B cell (primary cell): ENCODE measurements at regions not wholly inside any gene's neighbourhood (a gene's known extent, or its start where the extent isn't known, plus 50 kb on each side); places are given as distances from the start of the nearest gene placed in this dataset.

ENCODE experiments used
- ATAC-seq: fragments of 200-7000 bp; cut with Tn5 transposase; one replicate; pipeline ENCODE4 v1.10.0; 2021; ENCODE audit warnings: low read depth, mild to moderate bottlenecking, moderate number of reproducible peaks, moderate library complexity
- CTCF ChIA-PET: fragments of 350-600 bp; sonication (Branson Sonifier 250); formaldehyde crosslinking; loops from one replicate; lab custom pipeline; 2021; ENCODE audit warnings: antibody characterized with exemption, inconsistent platforms; lab: Charles Lee
- POLR2A ChIA-PET: fragments of 350-600 bp; sonication (Branson Sonifier 250); formaldehyde crosslinking; loops from one replicate; lab custom pipeline; 2021; ENCODE audit warnings: antibody characterized with exemption; lab: Charles Lee
- DNase-seq: peaks from one replicate; pipeline ENCODE4 v3.0.0; 2013
- H2AFZ ChIP-seq: 2 replicates; pipeline ENCODE4 v1.6.1; 2012; ENCODE audit warnings: mild to moderate bottlenecking, low read depth, low read length; ENCODE audit not compliant: insufficient read depth, poor library complexity, severe bottlenecking
- H3K27ac ChIP-seq, 2 donors: 1 replicate in 1 of 2; 2 replicates in 1 of 2; pipeline ENCODE4 v1.5.1; 2012 to 2013; ENCODE audit warnings: low read length in 2 of 2, mild to moderate bottlenecking in 2 of 2, moderate library complexity in 1 of 2
- H3K27me3 ChIP-seq, 4 experiments: fragments of 200-600 bp in 1 of 4; sonication (generic) in 1 of 4; replicated peaks in 1 of 4; 1 replicate in 2 of 4; 2 replicates in 2 of 4; pipeline versions ENCODE4 v1.6.1 to v1.7.0; 2013 to 2016; ENCODE audit warnings: low read length in 3 of 4, mild to moderate bottlenecking in 2 of 4, mixed read lengths in 1 of 4, moderate library complexity in 1 of 4; ENCODE audit not compliant: insufficient read depth in 4 of 4, control insufficient read depth in 3 of 4; ENCODE audit errors: control extremely low read depth in 1 of 4
- H3K36me3 ChIP-seq, 2 experiments: replicated peaks in 1 of 2; 1 replicate in 1 of 2; 2 replicates in 1 of 2; pipeline versions ENCODE4 v1.6.1 to v1.7.1; 2013; ENCODE audit warnings: low read length in 1 of 2; ENCODE audit not compliant: insufficient read depth in 2 of 2, control insufficient read depth in 1 of 2; ENCODE audit errors: control extremely low read depth in 1 of 2, extremely low read depth in 1 of 2
- H3K4me1 ChIP-seq, 2 donors: fragments of 200-600 bp in 1 of 2; sonication (generic) in 1 of 2; 1 replicate in 1 of 2; 2 replicates in 1 of 2; pipeline versions ENCODE4 v1.5.1 to v1.6.1; 2013 to 2017; ENCODE audit warnings: low read length in 2 of 2; ENCODE audit not compliant: control insufficient read depth in 2 of 2, insufficient read depth in 2 of 2
- H3K4me2 ChIP-seq: replicated peaks from 2 replicates; pipeline ENCODE3; 2012; ENCODE audit warnings: mild to moderate bottlenecking, low read depth, low read length; ENCODE audit not compliant: poor library complexity, severe bottlenecking
- H3K4me3 ChIP-seq, 5 experiments: fragments of 200-600 bp in 1 of 5; sonication (generic) in 1 of 5; 1 replicate in 3 of 5; 2 replicates in 2 of 5; pipeline versions ENCODE4 v1.5.1 to v1.7.0; 2011 to 2016; ENCODE audit warnings: low read length in 4 of 5, mild to moderate bottlenecking in 4 of 5, low read depth in 2 of 5, control low read depth in 1 of 5, moderate library complexity in 1 of 5; ENCODE audit not compliant: insufficient read depth in 1 of 5; ENCODE audit errors: control extremely low read depth in 1 of 5, extremely low read depth in 1 of 5
- H3K79me2 ChIP-seq: fragments of 200-600 bp; sonication (generic); one replicate; pipeline ENCODE4 v1.6.0; 2016; ENCODE audit warnings: low read length; ENCODE audit not compliant: control insufficient read depth, insufficient read depth
- H3K9ac ChIP-seq: fragments of 200-600 bp; sonication (generic); 2 replicates; pipeline ENCODE4 v1.6.1; 2017; ENCODE audit warnings: mild to moderate bottlenecking, low read length, moderate library complexity
- H3K9me3 ChIP-seq, 3 donors: one replicate each; pipeline versions ENCODE4 v1.6.1 to v1.7.1; 2013; ENCODE audit warnings: low read length in 2 of 3; ENCODE audit not compliant: control insufficient read depth in 2 of 3, insufficient read depth in 1 of 3; ENCODE audit errors: control extremely low read depth in 1 of 3
- H4K20me1 ChIP-seq: 2 replicates; pipeline ENCODE4 v1.6.0; 2012; ENCODE audit warnings: mild to moderate bottlenecking, low read length; ENCODE audit not compliant: insufficient read depth, control insufficient read depth, poor library complexity, severe bottlenecking
- H3K27ac Mint-ChIP-seq: one replicate; pipeline ENCODE4 v1.8.0; 2021; ENCODE audit warnings: mixed read lengths
- H3K27me3 Mint-ChIP-seq: one replicate; pipeline ENCODE4 v1.8.0; 2021; ENCODE audit warnings: mixed read lengths
- H3K4me1 Mint-ChIP-seq: one replicate; pipeline ENCODE4 v1.8.0; 2021; ENCODE audit warnings: mixed read lengths
- H3K4me3 Mint-ChIP-seq: one replicate; pipeline ENCODE4 v1.8.0; 2021; ENCODE audit warnings: mixed read lengths
- H3K9me3 Mint-ChIP-seq: one replicate; pipeline ENCODE4 v1.8.0; 2022; ENCODE audit warnings: mixed read lengths; ENCODE audit not compliant: insufficient read depth
- EZH2 ChIP-seq: IDR thresholded peaks from 2 replicates; pipeline ENCODE4 v1.6.1; 2012; ENCODE audit warnings: borderline replicate concordance, low read depth, mild to moderate bottlenecking, moderate library complexity, low read length; ENCODE audit not compliant: insufficient read depth, poor library complexity, severe bottlenecking
- WGBS: methylation state at CpG from one replicate; pipeline ENCODE4 v1.1.5; 2013; ENCODE audit warnings: missing lambda C conversion rate; ENCODE audit not compliant: insufficient coverage; 5-methylcytosine and 5-hydroxymethylcytosine counted together
- intact Hi-C: fragments of 100-400 bp; cut with micrococcal nuclease; formaldehyde crosslinking; loops from one replicate; pipeline ENCODE4 v1.10.0; 2022
- TF ChIP-seq, protein P1 (sequence below): fragments of 200-600 bp; IDR thresholded peaks from one replicate; pipeline ENCODE4 v1.8.0; 2022; ENCODE audit warnings: antibody characterized with exemption, mild to moderate bottlenecking

DNA sequence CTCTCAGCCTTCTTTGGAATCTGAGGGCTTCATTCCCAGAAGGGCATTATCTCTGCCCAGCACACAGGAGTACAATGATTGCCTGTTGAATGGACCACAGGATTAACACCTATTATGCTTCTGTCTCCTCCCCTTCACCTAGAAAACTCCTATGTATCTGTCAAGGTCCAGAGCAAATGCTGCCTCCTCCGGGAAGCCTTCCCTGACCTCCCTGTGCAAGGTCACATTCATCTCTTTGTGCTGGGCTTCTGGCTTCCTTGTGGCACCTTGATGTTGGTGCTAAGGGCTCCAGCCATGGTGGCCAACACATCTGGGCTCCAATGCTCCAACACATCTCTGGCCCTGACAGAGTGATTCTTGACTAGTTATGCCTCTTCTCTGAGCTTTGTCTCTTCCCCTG lies 49.9 kb upstream of the ATP2B2 start:
- intact Hi-C loops: no loop called here
- no peak overlapping the region for H3K4me3 Mint-ChIP-seq
- no peak for DNase-seq
- no peaks in the 10 kb centered on the region for H3K79me2 ChIP-seq
- 85% methylated on average over 1 of the region's 1 CpG for WGBS
- TF ChIP-seq, protein P1, sequence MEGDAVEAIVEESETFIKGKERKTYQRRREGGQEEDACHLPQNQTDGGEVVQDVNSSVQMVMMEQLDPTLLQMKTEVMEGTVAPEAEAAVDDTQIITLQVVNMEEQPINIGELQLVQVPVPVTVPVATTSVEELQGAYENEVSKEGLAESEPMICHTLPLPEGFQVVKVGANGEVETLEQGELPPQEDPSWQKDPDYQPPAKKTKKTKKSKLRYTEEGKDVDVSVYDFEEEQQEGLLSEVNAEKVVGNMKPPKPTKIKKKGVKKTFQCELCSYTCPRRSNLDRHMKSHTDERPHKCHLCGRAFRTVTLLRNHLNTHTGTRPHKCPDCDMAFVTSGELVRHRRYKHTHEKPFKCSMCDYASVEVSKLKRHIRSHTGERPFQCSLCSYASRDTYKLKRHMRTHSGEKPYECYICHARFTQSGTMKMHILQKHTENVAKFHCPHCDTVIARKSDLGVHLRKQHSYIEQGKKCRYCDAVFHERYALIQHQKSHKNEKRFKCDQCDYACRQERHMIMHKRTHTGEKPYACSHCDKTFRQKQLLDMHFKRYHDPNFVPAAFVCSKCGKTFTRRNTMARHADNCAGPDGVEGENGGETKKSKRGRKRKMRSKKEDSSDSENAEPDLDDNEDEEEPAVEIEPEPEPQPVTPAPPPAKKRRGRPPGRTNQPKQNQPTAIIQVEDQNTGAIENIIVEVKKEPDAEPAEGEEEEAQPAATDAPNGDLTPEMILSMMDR: no peak
- no peak for TF ChIP-seq EZH2
- peaks cover 0 to 11% of the 10 kb centered on the region in 2 donors for H3K4me1 ChIP-seq
- H3K4me2 ChIP-seq: no peak overlapping the region
- POLR2A ChIA-PET: no interaction called here
- H3K27me3 ChIP-seq: peaks cover 0 to 17% (median 0%) of the 10 kb centered on the region in 4 experiments
- H3K9me3 ChIP-seq: no peaks in the 10 kb centered on the region
- no peak overlapping the region for H2AFZ ChIP-seq
- H3K27ac ChIP-seq: no peak overlapping the region
- H3K36me3 ChIP-seq: no peaks in the 10 kb centered on the region
- no peaks in the 10 kb centered on the region for H3K9me3 Mint-ChIP-seq
- no peak overlapping the region for H3K4me3 ChIP-seq
- no peak for ATAC-seq
- CTCF ChIA-PET: no interaction called here
- H3K9ac ChIP-seq: no peak overlapping the region
- H3K4me1 Mint-ChIP-seq: peaks cover 7% of the 10 kb centered on the region
- H3K27ac Mint-ChIP-seq: no peak overlapping the region
- peaks cover 16% of the 10 kb centered on the region for H3K27me3 Mint-ChIP-seq
- H4K20me1 ChIP-seq: no peaks in the 10 kb centered on the region

DNA sequence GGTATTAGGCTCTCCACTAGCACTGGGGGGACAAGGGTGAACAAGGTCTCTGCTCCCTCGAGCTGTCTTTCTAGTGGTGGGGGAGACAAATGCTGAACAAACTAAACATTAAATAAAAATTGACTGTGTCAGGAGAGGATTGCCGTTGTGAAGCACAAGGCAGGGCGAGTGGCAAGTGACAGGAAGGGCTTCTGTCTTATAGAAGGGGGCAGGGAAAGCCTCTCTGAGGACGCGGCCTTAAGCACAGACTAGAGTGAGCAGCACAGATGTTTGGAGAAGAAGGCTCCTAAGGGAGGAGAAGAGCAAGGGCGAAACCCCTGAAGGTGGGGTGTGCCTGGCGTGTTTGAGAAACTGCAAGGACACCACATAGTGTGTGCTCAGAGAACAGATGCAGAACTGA lies 50.9 kb upstream of the ATP2B2 start:
- TF ChIP-seq EZH2: no peak
- TF ChIP-seq, protein P1: no peak
- WGBS: 69% methylated on average over 4 of the region's 7 CpGs
- CTCF ChIA-PET: no interaction called here

More for the DNA sequence above, 50.9 kb upstream of the ATP2B2 start:
- POLR2A ChIA-PET: no interaction called here
- Histone ChIP-seq H2AFZ (no peak overlapping the region), H3K79me2 (no peaks in the 10 kb centered on the region), H3K4me3 (no peak overlapping the region), H3K4me2 (no peak overlapping the region), H4K20me1 (no peaks in the 10 kb centered on the region), H3K9me3 (no peaks in the 10 kb centered on the region), H3K9ac (no peak overlapping the region), H3K27me3 (peaks cover 0 to 17% (median 0%) of the 10 kb centered on the region in 4 experiments), H3K27ac (no peak overlapping the region), H3K36me3 (no peaks in the 10 kb centered on the region), H3K4me1 (peaks cover 0 to 11% of the 10 kb centered on the region in 2 donors)
- no peak overlapping the region for H3K27ac Mint-ChIP-seq
- intact Hi-C loops: no loop called here
- H3K4me3 Mint-ChIP-seq: no peak overlapping the region
- H3K9me3 Mint-ChIP-seq: no peaks in the 10 kb centered on the region
- H3K27me3 Mint-ChIP-seq: peaks cover 26% of the 10 kb centered on the region
- H3K4me1 Mint-ChIP-seq: peaks cover 7% of the 10 kb centered on the region
- DNase-seq (no peak), ATAC-seq (no peak)
